MM.1S (cell line): ENCODE measurements at regions not wholly inside any gene's neighbourhood (a gene's known extent, or its start where the extent isn't known, plus 50 kb on each side); places are given as distances from the start of the nearest gene placed in this dataset.

ENCODE experiments used
- DNase-seq: peaks from one replicate; pipeline ENCODE4 v3.0.0-alpha.2; 2015
- H2AFZ ChIP-seq: fragments of 300-600 bp; sonication (generic); 2 replicates; pipeline ENCODE4 v1.6.0; 2016; ENCODE audit warnings: antibody characterized with exemption, low read length
- H3F3A ChIP-seq: fragments of 300-600 bp; sonication (generic); 2 replicates; pipeline ENCODE4 v1.6.1; 2016; ENCODE audit warnings: mild to moderate bottlenecking, antibody characterized with exemption, low read length, moderate library complexity, mixed read lengths; ENCODE audit not compliant: insufficient read depth
- H3K27ac ChIP-seq: fragments of 300-600 bp; sonication (generic); 2 replicates; pipeline ENCODE4 v1.5.1; 2016; ENCODE audit warnings: mild to moderate bottlenecking, low read length
- H3K27me3 ChIP-seq: fragments of 300-600 bp; sonication (generic); replicated peaks from 2 replicates; pipeline ENCODE4 v1.6.0; 2016; ENCODE audit warnings: low read length; ENCODE audit not compliant: insufficient read depth
- H3K36me3 ChIP-seq: fragments of 300-600 bp; sonication (generic); replicated peaks from 2 replicates; pipeline ENCODE4 v1.6.1; 2016; ENCODE audit warnings: mild to moderate bottlenecking, low read length, mixed read lengths; ENCODE audit not compliant: insufficient read depth
- H3K4me1 ChIP-seq: fragments of 300-600 bp; sonication (generic); 2 replicates; pipeline ENCODE4 v1.6.1; 2016; ENCODE audit warnings: low read length, mixed read lengths
- H3K4me2 ChIP-seq: fragments of 300-600 bp; sonication (generic); 2 replicates; pipeline ENCODE4 v1.6.0; 2016; ENCODE audit warnings: low read depth, low read length
- H3K4me3 ChIP-seq: fragments of 300-600 bp; sonication (generic); 2 replicates; pipeline ENCODE4 v1.5.1; 2016; ENCODE audit warnings: low read length, mixed read lengths
- H3K79me2 ChIP-seq: fragments of 300-600 bp; sonication (generic); 2 replicates; pipeline ENCODE4 v1.6.1; 2016; ENCODE audit warnings: mixed run types, low read length, mixed read lengths
- H3K9ac ChIP-seq: fragments of 300-600 bp; sonication (generic); 2 replicates; pipeline ENCODE4 v1.6.1; 2016; ENCODE audit warnings: low read length, mixed read lengths
- H3K9me2 ChIP-seq: fragments of 300-600 bp; sonication (generic); replicated peaks from 2 replicates; pipeline ENCODE4 v1.6.1; 2016; ENCODE audit warnings: mild to moderate bottlenecking, low read length, mixed read lengths; ENCODE audit not compliant: insufficient read depth
- H3K9me3 ChIP-seq: fragments of 300-600 bp; sonication (generic); replicated peaks from 2 replicates; pipeline ENCODE4 v1.6.1; 2016; ENCODE audit warnings: mild to moderate bottlenecking, low read length, mixed read lengths; ENCODE audit not compliant: insufficient read depth
- H4K20me1 ChIP-seq: fragments of 300-600 bp; sonication (generic); 2 replicates; pipeline ENCODE4 v1.6.1; 2016; ENCODE audit warnings: mild to moderate bottlenecking, low read length, moderate library complexity, mixed read lengths; ENCODE audit not compliant: insufficient read depth
- EZH2 ChIP-seq: fragments of 300-600 bp; sonication (generic); optimal IDR thresholded peaks from 2 replicates; pipeline ENCODE3; 2017; ENCODE audit warnings: low read depth, mild to moderate bottlenecking, antibody characterized with exemption, low read length, mixed read lengths
- EZH2phosphoT487 ChIP-seq: fragments of 300-600 bp; sonication (generic); IDR thresholded peaks from 2 replicates; pipeline ENCODE4 v1.6.1; 2018; ENCODE audit warnings: antibody characterized with exemption, low read length
- TF ChIP-seq, protein P1 (sequence below): fragments of 300-600 bp; sonication (generic); IDR thresholded peaks from 2 replicates; pipeline ENCODE4 v1.5.1; 2016; ENCODE audit warnings: antibody characterized with exemption, low read length, mixed read lengths

DNA sequence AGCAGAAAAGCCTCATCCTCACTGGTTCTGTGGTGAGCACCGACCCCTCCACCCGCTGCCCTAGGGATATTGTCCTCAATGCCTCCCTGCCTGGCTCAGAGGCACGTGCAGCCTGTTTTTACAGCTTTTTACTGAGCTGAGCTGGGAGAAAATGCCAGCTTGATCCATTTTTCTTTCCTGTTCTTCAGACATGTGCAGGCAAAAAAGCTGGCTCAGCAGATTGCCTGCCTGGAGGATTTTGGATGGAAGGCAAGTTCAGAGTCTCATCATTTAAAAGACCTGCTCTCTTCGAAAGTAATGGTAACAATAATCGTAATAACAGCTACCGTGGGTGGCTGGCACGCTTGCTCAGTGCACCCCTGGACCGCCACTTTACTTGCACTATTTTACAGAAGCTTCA, 135.0 kb upstream of the SMIM23 start:
- no peak overlapping the region for H3K9ac ChIP-seq
- H3K4me2 ChIP-seq, result no peak overlapping the region
- H3K9me3 ChIP-seq, result no peaks in the 10 kb centered on the region
- no peaks in the 10 kb centered on the region for H4K20me1 ChIP-seq
- H2AFZ ChIP-seq, result no peak overlapping the region
- H3K4me3 ChIP-seq, result no peak overlapping the region
- H3K36me3 ChIP-seq, result no peaks in the 10 kb centered on the region
- H3K27me3 ChIP-seq, result no peaks in the 10 kb centered on the region
- DNase-seq, result no peak
- no peaks in the 10 kb centered on the region for H3K79me2 ChIP-seq
- no peaks in the 10 kb centered on the region for H3F3A ChIP-seq
- TF ChIP-seq, protein P1, sequence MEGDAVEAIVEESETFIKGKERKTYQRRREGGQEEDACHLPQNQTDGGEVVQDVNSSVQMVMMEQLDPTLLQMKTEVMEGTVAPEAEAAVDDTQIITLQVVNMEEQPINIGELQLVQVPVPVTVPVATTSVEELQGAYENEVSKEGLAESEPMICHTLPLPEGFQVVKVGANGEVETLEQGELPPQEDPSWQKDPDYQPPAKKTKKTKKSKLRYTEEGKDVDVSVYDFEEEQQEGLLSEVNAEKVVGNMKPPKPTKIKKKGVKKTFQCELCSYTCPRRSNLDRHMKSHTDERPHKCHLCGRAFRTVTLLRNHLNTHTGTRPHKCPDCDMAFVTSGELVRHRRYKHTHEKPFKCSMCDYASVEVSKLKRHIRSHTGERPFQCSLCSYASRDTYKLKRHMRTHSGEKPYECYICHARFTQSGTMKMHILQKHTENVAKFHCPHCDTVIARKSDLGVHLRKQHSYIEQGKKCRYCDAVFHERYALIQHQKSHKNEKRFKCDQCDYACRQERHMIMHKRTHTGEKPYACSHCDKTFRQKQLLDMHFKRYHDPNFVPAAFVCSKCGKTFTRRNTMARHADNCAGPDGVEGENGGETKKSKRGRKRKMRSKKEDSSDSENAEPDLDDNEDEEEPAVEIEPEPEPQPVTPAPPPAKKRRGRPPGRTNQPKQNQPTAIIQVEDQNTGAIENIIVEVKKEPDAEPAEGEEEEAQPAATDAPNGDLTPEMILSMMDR, result no peak
- no peak for TF ChIP-seq EZH2
- no peak for TF ChIP-seq EZH2phosphoT487
- H3K9me2 ChIP-seq, result no peaks in the 10 kb centered on the region
- no peak overlapping the region for H3K27ac ChIP-seq
- no peaks in the 10 kb centered on the region for H3K4me1 ChIP-seq

DNA sequence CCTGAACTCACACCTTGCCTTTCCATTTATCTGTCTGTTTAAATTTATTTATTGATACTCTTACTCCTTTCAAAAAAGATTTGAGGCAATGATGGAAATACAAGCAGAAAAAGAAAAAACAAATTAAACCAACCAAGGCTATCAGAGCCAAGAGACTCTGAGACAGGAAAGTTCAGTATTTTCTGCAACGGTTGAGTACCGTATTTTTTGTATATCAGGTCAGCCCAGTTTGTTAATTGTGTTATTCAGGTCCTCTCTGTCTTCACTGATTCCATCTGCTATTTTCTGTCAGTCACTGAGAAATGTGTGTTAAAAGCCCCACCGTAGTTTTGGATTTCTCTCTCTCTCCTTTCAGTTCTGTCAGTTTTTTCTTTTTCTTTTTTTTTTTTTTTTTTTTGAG, 134.5 kb upstream of the SMIM23 start:
- Histone ChIP-seq H4K20me1 (no peaks in the 10 kb centered on the region), H3F3A (no peaks in the 10 kb centered on the region), H2AFZ (no peak overlapping the region), H3K4me2 (no peak overlapping the region), H3K9me2 (no peaks in the 10 kb centered on the region), H3K4me1 (no peaks in the 10 kb centered on the region), H3K9ac (no peak overlapping the region), H3K36me3 (no peaks in the 10 kb centered on the region), H3K9me3 (no peaks in the 10 kb centered on the region), H3K27ac (no peak overlapping the region), H3K79me2 (no peaks in the 10 kb centered on the region), H3K27me3 (no peaks in the 10 kb centered on the region), H3K4me3 (no peak overlapping the region)
- TF ChIP-seq, protein P1, result no peak
- TF ChIP-seq EZH2 (no peak), EZH2phosphoT487 (no peak)
- no peak for DNase-seq

DNA sequence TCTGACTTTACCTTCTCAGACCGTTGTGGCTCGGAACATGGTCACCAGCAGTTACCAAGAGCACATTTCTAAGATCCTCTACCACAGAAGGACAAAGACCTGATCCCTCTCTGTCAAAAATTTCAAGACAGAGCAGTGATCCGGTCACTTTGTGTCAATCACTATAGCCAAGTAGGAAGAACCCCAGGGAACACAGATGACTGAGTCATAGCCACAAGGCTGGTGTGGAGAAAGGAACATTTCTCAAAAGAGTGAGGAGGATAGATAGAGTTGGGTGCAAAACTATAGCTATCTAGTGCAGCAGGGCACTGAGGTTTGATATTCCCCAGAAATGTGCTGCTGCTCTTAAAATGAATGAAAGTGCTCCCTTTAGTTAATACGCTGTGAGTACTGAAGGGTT, 130.7 kb upstream of the SMIM23 start:
- Histone ChIP-seq H3K4me3 (no peak overlapping the region), H3K4me1 (peaks cover 5% of the 10 kb centered on the region), H3K36me3 (no peaks in the 10 kb centered on the region), H2AFZ (no peak overlapping the region), H3K9me3 (no peaks in the 10 kb centered on the region), H3K9me2 (no peaks in the 10 kb centered on the region), H3K27me3 (no peaks in the 10 kb centered on the region), H3K4me2 (no peak overlapping the region), H3F3A (peaks cover 4% of the 10 kb centered on the region; the same call in 1 of the 2 replicates), H4K20me1 (no peaks in the 10 kb centered on the region), H3K27ac (no peak overlapping the region), H3K9ac (no peak overlapping the region), H3K79me2 (no peaks in the 10 kb centered on the region)
- TF ChIP-seq, protein P1, result no peak
- no peak for TF ChIP-seq EZH2phosphoT487
- TF ChIP-seq EZH2, result no peak
- no peak for DNase-seq
